ENCODE measurements at regions not wholly inside any gene's neighbourhood (a gene's known extent, or its start where the extent isn't known, plus 50 kb on each side); places are given as distances from the start of the nearest gene placed in this dataset.
A peak's percentile ranks its signal among the peaks of the same experiment; 100 is the strongest.

DNA sequence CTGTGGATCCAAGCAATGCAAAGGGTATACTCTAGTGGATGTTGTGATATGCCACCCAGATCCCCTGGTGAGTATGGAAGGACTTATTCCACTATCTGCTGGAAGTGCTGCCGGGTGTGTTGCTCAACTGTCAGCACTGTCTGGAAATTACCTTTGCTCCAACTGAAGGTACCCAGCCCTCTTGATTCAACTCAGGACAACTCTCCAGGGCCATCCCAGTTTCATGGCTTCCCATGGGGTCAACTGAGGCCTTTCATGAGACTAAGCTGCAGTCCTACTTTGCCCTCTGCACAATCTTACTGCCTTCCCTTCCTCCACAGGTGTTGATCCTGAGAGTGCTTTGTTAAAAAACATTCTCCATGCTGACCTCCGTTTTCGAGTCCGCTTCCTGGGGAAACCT lies 99.8 kb downstream of the SPRY1 start:
- DNase-seq (ENCODE audit: low read depth, low spot score) = no peak

DNA sequence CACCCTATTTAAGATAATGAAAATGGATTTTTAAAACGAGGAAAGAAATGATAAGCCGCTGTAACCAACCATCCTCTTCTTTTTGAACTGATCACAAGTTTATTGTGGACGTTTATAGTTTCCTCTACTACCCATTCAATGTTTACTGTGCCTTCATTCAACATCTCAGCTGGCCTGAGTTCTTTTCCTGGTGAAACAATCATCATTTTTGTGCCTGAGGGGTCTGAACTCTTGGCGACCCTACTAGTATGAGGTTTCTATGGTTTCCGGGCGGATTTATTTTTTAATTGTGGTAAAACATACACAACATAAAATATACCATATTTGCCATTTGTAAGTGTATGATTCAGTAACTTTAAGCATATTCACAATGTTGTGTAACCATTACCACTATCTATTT lies 100.7 kb downstream of the SPRY1 start:
- no peak for DNase-seq (ENCODE audit: low read depth, low spot score)

DNA sequence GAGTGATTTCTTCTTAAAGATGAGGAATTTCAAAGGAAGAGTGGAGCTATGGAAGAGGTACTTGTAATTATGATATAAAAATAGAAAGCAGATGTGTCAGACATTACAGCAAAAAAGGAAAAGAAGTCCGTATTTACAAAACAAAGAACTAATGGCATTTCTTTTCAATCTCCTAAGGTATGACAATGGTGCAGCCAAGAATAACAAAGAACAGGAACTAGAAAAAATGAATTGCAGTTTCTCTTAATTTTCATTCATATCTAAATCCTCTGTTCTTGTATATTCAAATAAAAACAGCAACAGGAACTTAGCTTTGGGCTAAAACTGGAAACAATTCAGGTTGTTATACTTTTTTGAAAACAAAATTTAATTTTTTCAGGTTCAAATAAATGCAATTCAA lies 105.1 kb downstream of the SPRY1 start:
- no peak for DNase-seq (ENCODE audit: low read depth, low spot score)

DNA sequence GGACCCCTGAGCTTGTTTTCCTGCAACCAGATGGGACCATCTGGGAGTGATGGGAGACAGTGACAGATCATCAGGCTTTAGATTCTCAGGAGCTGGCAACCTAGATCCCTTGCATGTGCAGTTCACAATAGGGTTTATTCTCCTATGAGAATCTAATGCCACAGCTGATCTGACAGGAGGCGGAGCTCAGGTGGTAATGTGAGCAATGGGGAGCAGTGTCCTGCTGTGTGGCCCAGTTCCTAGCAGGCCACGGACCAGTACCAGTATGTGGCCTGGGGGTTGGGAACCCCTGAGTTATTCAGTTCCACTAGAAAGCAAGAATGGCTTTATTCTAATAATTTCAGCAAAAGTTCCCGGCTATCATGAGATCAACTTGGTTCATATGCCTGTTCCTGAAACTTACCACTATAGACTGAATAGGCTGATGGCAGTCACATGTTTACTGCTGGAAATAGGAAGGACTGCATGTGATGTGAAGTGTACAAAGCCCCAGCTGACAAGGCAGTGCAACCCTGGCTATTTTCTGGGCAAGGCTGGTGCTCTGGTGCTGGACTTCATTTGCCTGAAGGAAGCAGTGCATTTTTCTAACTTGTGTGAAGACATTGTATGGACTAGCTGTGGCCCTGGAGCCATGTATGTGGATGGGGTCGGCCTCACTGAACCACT lies 107.2 kb downstream of the SPRY1 start:
- DNase-seq (ENCODE audit: low read depth, low spot score) = no peak

DNA sequence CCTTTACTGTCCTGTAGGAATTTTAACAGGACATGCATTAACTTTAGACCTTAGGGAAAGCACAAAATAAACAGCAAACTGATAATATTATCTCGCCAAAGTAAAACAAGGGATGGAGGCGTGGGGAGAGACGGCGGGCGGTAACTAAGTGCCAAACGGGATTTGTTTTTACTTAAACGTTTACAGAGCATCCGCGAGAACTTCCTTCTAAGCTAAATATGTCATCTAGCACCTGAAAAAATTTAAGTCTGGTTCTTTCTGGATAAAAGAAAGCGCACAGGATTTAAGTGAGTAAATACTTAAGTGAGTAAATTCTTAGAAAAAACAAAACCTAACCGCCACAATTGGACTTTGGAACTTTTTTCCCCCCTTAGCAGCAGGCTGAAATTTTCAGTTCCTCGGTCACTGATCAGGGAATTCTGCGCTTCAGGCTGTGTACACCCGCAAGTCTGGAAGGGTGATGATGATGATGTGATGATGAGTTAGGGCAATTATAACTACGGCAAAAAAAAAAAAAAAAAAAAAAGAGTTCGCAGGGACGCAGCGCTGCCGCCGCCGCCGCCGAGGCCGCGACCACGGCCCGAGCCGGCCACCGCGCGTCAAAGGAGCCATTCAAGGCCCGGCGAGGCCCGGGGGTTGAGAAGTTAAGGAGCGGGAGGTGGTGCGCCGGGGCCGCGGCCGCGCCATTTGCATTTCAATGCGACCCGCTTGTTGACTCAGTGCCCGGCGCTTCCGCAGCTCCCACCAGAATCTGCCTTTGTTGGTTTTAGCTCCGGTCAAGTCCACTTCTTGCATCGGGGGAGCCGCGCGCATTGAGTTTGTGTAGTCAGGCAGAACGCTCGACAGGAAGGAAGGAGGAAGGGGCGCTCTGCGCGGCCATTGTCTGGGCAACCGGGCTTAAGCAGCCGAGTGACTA lies 108.8 kb downstream of the SPRY1 start:
- DNase-seq (ENCODE audit: low read depth, low spot score) = peak; percentile 47

DNA sequence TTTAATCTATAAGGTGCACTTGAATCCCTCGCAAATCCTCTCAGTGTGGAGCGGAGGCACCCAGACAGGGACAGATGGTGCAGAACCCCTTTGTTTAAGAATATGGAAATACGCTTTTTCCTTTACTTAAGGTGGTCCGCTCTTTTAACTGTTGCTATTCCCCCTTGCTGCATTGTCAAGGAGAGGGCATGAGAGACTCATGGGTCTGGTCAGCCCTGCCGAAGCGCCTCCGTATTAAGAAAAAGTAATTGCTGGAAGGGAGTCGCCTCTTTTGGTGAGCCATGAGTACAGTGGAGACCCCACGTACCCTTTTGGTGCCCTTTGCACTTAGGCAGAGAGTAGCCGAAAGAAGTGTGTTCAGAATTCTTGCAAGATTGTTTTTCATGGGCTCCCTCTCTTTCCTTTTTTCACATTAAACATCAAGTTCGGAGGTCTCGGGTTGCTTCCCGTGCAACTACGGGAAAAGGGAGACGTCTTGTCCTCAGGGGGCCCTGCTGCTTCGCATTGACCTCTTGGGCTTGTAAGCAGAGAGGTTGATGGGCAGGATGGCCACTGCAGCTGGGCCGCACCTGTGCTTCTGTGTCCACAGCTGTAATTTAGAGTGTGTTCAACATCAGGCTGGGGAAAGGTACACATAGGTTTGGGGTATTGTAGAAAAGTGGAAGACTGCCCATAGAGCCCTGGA lies 109.6 kb downstream of the SPRY1 start:
- no peak for DNase-seq (ENCODE audit: low read depth, low spot score)

DNA sequence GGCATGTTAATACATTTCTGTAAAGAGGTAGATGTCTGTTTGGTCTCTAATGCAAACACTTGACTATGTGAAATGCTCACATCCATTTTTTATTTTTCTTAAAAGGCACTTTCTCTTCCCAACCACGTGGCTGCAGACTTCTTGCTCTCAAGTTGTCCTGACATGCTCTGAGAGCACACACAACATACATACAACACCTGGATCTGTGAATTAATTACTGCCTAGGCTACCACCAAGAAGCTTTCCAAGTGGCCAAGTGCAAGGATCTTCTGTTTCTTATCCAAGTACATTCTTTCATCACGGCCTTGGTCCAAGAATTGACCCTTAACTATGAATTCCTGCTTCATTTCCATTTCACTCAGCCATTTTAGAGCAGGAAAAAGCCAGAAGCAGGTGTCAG lies 110.8 kb downstream of the SPRY1 start:
- DNase-seq (ENCODE audit: low read depth, low spot score) = no peak

DNA sequence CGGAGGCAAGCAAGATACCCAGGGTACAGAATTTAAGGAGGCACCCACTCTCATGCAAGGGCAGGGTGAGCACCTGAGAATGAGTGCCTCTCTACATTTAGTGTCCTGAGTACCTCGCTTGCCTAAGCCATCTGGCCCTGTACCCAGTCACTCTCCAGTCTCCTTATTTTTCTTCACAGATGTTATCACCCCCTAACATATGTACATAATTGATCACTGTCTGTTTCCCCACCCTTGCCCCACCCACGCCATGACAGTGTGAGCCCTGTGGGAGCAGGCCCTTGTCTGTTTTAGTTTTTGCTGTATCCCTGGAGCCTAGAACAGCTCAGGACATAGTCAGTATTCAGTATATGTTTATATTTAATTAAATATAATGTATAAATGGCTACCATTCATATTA lies 113.6 kb downstream of the SPRY1 start:
- no peak for DNase-seq (ENCODE audit: low read depth, low spot score)

DNA sequence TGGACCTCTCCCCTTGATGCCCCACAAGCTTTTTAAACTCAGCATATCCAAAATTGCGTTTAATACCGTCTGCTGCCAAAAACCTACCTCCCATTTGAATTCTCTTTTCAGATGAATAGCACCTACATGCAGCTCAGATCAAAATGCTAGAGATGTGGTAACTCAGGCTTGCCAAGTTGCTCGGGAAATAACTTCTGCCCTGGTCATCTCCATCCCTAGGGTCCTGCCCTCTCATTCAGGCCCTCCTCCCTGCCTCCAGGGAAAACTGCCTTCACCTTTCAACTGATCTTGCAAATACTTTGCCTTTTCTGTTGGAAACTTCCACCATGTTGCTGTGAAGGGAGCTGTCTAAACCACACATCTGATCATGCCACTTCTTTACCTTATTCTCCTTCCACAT lies 114.1 kb downstream of the SPRY1 start:
- no peak for DNase-seq (ENCODE audit: low read depth, low spot score)

DNA sequence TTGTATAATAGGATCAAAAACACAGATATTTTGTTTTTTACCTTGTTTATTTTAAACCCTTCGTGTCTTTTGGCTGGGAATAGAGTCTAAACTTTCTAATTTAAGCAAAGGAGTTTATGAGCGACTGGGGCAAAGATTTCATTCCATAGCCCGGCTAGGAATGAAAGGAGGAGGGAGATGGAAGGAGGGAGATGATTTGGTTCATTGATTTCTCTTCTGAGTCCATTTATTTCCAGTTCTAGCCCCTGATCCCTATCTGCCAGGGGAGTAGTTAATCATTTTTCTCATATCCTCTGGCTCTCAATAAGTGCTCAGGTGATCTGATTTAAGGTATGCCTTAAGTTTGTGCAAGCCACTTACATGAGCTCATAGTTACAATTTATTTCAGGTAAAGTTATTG lies 120.0 kb downstream of the SPRY1 start:
- no peak for DNase-seq (ENCODE audit: low read depth, low spot score)

DNA sequence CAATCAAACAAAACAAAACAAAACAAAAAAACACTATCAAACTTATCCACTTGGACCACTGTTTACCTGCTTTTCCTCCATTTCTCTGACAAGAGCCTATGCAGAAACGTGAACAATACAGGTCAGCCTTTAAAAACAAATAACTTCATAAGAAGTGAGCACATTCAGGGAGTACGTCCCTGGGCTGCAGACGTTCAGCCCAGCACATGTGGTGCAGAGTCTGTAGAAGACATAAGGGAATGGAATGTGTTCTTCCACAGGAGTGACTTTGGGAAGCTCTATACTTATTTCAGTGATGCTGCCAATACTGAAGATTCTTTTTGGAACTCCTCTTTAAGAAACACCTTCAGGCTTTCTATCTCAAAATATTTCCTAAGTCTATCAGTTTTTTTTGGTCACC lies 120.6 kb downstream of the SPRY1 start:
- no peak for DNase-seq (ENCODE audit: low read depth, low spot score)

DNA sequence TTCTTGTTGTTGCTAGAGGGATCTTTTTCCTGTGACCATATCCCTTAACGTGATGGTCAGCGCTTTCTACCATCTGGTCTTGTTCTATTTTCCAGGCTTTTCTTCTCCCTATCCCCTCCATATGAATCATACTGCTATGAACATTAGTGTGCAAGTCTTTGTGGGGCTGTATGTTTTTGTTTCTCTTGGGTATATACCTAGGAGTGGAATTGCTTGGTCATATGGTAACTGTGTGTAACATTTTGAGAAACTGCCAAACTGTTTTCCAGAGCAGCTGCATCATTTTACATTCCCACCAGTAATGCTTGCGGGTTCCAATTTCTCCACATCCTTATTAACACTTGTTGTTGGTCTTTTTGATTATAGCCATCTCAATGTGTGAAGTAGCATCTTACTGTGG lies 121.4 kb downstream of the SPRY1 start:
- no peak for DNase-seq (ENCODE audit: low read depth, low spot score)

DNA sequence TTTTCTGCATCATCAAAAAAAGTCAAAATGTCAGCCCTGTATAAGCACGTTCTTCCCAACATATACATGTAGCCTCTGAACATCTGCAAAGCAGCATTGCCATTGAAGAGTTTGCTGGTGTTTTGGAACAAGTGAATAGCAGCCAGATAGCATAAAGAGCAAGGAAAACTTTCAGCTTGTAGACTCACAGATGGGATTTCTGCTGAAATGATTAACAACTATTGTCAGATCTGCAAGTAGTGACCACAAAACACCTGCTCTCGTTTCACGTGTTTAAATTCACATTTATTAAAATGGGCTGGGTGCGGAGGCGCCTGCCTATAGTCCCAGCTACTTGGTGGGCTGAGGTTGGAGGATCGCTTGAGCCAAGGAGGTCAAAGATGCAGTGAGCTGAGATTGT lies 123.7 kb downstream of the SPRY1 start:
- no peak for DNase-seq (ENCODE audit: low read depth, low spot score)

DNA sequence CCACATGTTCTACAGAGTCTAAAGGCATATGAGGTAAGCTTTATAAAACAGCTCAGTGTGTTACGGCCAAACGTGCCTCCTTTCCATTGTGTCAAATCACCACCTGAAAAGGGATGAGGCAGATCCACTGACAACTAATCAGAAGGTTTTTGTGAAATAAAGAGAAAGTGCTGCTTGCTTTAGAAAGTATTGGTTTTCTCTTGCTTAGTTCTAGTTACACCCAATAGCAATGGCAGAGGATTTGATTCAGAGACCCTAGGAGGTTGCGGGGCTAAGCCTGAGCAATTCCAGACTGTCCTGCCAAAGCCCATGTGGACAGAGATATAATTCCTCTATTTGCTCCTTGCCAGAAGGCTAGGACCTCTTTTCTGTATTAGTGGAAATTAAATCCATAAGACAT lies 125.5 kb downstream of the SPRY1 start:
- DNase-seq (ENCODE audit: low read depth, low spot score) = no peak

DNA sequence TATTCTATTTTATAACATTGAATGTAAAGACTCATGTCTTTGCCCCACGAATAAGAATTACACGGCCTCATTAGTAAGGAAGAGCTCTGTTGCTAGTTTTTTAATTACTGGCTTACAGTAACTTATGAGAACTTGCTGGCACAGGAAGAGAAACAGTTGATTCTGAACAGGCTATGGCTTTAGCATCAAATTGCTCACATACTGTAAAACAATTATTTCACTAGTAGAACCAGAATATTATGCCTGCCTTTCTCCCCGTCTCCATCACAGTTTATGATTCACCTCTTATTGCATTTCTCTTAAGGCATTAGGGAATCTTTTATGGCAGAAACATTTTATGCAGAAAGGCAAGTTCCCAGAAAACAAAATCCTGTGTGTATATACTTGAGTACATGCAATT lies 126.1 kb downstream of the SPRY1 start:
- DNase-seq (ENCODE audit: low read depth, low spot score) = no peak

DNA sequence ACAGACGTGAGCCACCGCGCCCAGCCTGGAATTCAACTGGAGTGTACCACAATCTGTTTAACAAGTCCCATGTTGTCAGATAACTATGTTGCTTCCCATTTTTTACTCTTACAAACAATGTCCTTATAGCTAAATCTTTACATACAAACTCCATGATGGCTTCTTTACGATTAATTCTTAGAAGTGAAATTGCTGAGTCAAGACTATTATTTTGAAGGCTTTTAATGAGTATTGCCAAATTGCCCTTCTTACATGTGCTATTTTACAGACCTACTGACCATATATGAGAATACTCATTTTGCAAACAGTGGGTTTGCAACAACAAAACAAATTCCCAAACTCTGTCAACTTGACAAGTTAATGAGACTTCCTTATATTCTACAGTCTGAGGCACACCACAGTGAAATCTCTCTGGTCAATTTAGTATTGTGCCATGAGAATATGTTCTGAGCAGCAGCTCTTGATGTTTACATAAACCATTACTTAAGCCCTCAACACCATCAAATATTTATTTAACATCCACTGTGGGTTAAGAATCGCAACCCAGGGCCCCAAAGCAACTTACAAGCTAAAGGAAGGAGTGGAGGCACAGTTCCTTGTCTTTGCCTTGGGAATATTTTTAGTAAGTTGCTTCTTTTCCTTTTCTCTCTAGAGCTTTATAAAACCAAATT lies 128.5 kb downstream of the SPRY1 start:
- peak; percentile 43 for DNase-seq (ENCODE audit: low read depth, low spot score)

DNA sequence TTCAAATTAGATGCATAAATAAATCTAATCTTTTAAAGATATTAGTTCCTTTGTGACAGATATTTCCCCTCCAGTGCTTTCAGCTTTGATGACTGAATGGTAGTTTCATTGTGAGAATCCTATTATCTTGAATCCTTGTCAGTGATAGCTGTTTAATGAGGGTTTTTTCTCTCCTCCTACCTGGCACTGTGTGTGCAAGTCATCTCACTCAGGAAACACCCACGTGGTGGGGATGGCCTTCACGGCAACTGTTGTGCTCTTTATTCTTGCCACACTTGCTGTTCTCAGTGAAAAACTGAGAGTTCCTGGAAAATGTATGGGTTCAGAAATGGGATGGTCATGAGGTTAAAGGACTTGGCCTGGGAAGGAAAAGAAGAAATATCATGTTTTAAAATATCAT lies 129.9 kb downstream of the SPRY1 start:
- no peak for DNase-seq (ENCODE audit: low read depth, low spot score)

DNA sequence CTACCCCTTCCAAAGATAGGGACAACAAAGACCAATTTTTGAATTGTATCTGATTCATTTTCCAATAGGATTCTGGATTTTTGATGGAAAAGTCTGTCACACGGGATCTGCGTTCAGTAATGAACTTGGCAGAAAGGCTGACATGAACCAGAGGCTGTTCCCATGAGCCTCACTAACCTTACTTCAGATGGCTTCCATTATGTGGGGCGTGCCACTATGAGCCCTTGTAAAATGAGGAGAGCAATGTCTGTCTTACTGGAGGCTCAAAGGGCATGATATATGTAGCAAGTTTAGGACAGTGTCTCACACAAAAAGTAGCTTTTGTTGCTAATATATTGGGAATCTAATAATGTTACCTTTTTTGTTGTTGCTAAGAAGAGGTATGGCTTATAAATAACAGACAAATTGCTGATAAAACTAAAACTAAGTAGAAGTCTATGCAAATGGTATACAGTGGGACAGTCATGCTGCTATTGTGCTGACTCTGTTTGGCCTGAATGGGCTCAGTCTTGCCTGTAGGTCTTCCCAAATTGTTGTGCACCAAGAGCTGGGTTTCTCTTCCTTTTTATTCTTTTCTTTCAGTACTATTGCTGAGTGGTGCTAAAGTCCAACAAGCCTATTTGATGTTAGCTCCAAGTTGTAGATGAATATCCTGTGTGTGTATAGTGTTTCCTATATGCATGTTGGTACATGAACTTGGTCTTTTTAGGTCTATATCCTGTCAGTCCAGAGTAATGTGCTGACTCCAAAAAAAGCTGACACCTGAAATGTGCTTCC lies 132.1 kb downstream of the SPRY1 start:
- DNase-seq (ENCODE audit: low read depth, low spot score) = no peak

DNA sequence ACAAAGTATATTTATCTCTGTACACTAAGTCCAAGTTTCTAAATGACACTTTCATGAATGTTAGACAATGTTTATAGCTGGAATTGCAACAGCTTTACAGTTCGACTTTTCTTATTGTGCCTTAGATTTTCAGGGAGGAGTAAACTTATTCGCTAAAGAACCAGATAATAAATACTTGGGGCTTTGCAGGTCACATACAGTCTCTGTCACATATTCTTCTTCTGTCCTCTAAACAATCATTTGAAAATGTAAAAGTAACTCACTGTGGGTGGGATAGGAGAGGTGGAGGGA lies 132.6 kb downstream of the SPRY1 start:
- no peak for DNase-seq (ENCODE audit: low read depth, low spot score)

DNA sequence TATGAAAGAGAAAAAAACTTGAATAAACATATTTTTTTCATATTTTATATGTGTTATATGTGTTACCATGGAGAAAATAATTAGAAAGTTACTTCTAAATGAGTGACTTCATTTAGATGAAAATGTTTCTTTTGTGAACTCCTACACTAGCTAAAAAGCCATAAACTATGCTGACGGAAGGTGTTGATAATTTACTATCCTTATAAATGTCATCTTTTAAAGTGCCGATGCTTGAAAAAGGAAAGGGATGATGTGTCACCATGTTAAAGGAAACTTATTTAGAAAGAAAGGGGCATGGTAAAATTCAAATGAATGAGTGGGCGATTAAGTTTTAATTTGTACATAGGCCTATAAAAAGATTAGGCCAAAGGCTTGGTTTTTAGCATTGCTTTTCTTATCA lies 133.8 kb downstream of the SPRY1 start:
- no peak for DNase-seq (ENCODE audit: low read depth, low spot score)

DNA sequence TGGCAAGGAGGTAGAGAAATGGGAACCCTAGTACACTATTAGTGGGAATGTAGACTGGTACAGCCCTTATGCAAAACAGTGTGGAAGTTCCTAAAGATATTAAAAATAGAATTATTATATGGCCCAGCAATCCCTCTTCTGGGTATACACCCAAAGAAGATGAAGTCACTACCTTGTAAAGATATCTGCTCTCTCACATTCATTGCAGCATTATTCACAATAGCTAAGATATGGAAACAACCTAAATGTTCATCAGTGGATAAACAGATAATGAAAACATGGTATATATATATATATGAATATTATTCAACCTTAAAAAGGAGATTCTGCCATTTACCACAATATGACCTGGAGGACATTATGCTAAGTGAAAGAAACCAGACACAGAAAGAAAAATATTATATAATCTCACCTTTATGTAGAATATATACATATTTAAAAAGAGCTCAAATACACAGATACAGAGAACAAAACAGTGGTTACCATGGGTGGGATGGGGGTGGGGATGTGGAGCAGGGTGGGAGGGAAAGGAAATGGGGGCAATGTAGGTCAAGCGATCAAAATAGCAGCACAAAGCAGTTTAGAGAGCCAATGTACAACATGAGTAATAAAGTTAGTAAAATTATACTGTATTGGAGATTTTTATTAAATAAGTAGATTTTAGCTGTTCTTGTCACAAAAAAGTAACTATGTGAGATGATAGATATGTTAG lies 138.6 kb downstream of the SPRY1 start:
- no peak for DNase-seq (ENCODE audit: low read depth, low spot score)

All from smooth muscle cell of the brain vasculature (primary cell).